Mesenchymal stem cell (in vitro differentiated cells and primary cell): ENCODE measurements at regions not wholly inside any gene's neighbourhood (a gene's known extent, or its start where the extent isn't known, plus 50 kb on each side); places are given as distances from the start of the nearest gene placed in this dataset.

ENCODE experiments used
- DNase-seq: peaks from one replicate; pipeline ENCODE4 v3.0.0-alpha.2; 2013
- H2AFZ ChIP-seq: one replicate; pipeline ENCODE4 v1.6.1; 2013; ENCODE audit warnings: low read depth, mild to moderate bottlenecking, control low read depth, inconsistent platforms, low read length, moderate library complexity
- H2AK5ac ChIP-seq: 2 replicates; pipeline ENCODE4 v1.6.1; 2013; ENCODE audit warnings: low read length, moderate library complexity, mild to moderate bottlenecking, inconsistent platforms; ENCODE audit not compliant: severe bottlenecking
- H2BK120ac ChIP-seq: one replicate; pipeline ENCODE4 v1.6.1; 2013; ENCODE audit warnings: low read depth, mild to moderate bottlenecking, inconsistent platforms, low read length, moderate library complexity
- H2BK12ac ChIP-seq, 2 experiments: one replicate each; pipeline ENCODE4 v1.6.1; 2013; ENCODE audit warnings: inconsistent platforms in 2 of 2, low read length in 2 of 2, mild to moderate bottlenecking in 2 of 2, moderate library complexity in 2 of 2, control low read depth in 1 of 2
- H2BK15ac ChIP-seq: one replicate; pipeline ENCODE4 v1.6.1; 2013; ENCODE audit warnings: mild to moderate bottlenecking, low read depth, inconsistent platforms; ENCODE audit not compliant: poor library complexity, severe bottlenecking
- H2BK5ac ChIP-seq: 2 replicates; pipeline ENCODE4 v1.6.1; 2013; ENCODE audit warnings: low read depth, mild to moderate bottlenecking, low read length, control low read depth, inconsistent platforms; ENCODE audit not compliant: poor library complexity, severe bottlenecking
- H3K14ac ChIP-seq, 2 experiments: one replicate each; pipeline ENCODE4 v1.6.1; 2013; ENCODE audit warnings: inconsistent platforms in 2 of 2, low read length in 2 of 2, control low read depth in 1 of 2, mild to moderate bottlenecking in 1 of 2, moderate library complexity in 1 of 2
- H3K18ac ChIP-seq, 2 experiments: one replicate each; pipeline ENCODE4 v1.6.1; 2013; ENCODE audit warnings: inconsistent platforms in 2 of 2, low read length in 2 of 2, control low read depth in 1 of 2, low read depth in 1 of 2, mild to moderate bottlenecking in 1 of 2
- H3K23ac ChIP-seq, 2 experiments: one replicate each; pipeline ENCODE4 v1.6.1; 2013; ENCODE audit warnings: inconsistent platforms in 2 of 2, low read length in 2 of 2, mild to moderate bottlenecking in 2 of 2, moderate library complexity in 2 of 2, control low read depth in 1 of 2
- H3K27ac ChIP-seq: 2 replicates; pipeline ENCODE4 v1.5.1; 2013; ENCODE audit warnings: mild to moderate bottlenecking, moderate library complexity, low read length, control low read depth, inconsistent platforms; ENCODE audit not compliant: poor library complexity, severe bottlenecking
- H3K27me3 ChIP-seq, 2 experiments: 2 replicates each; pipeline versions ENCODE4 v1.6.1 to v1.7.0; 2013; ENCODE audit warnings: low read length in 2 of 2, mild to moderate bottlenecking in 2 of 2, moderate library complexity in 2 of 2, control low read depth in 1 of 2, inconsistent platforms in 1 of 2; ENCODE audit not compliant: control insufficient read depth in 1 of 2, insufficient read depth in 1 of 2
- H3K36me3 ChIP-seq, 2 experiments: 2 replicates each; pipeline versions ENCODE4 v1.6.1 to v1.7.0; 2013; ENCODE audit warnings: low read length in 2 of 2, control low read depth in 1 of 2, inconsistent platforms in 1 of 2, low read depth in 1 of 2, mild to moderate bottlenecking in 1 of 2; ENCODE audit not compliant: insufficient read depth in 2 of 2, control insufficient read depth in 1 of 2
- H3K4ac ChIP-seq, 2 experiments: one replicate each; pipeline ENCODE4 v1.6.1; 2013; ENCODE audit warnings: inconsistent platforms in 2 of 2, low read length in 2 of 2, mild to moderate bottlenecking in 2 of 2, moderate library complexity in 2 of 2, control low read depth in 1 of 2, low read depth in 1 of 2
- H3K4me1 ChIP-seq: 2 replicates; pipeline ENCODE4 v1.6.1; 2013; ENCODE audit warnings: low read depth, low read length, control low read depth; ENCODE audit not compliant: control insufficient read depth, insufficient read depth
- H3K4me2 ChIP-seq: 2 replicates; pipeline ENCODE4 v1.6.1; 2013; ENCODE audit warnings: low read length, mild to moderate bottlenecking, inconsistent platforms; ENCODE audit not compliant: poor library complexity, severe bottlenecking
- H3K4me3 ChIP-seq, 2 experiments: 2 replicates each; pipeline versions ENCODE4 v1.5.1 to v1.7.0; 2013; ENCODE audit warnings: low read length in 2 of 2, mild to moderate bottlenecking in 2 of 2, control low read depth in 1 of 2, low read depth in 1 of 2; ENCODE audit not compliant: insufficient read depth in 1 of 2
- H3K79me1 ChIP-seq: replicated peaks from 2 replicates; pipeline ENCODE4 v1.6.1; 2013; ENCODE audit warnings: mild to moderate bottlenecking, control low read depth, low read length, inconsistent platforms; ENCODE audit not compliant: poor library complexity, severe bottlenecking
- H3K9ac ChIP-seq: 2 replicates; pipeline ENCODE4 v1.7.0; 2013; ENCODE audit warnings: mild to moderate bottlenecking, low read length, moderate library complexity
- H3K9me3 ChIP-seq: 2 replicates; pipeline ENCODE4 v1.7.0; 2013; ENCODE audit warnings: mild to moderate bottlenecking, low read length; ENCODE audit not compliant: control insufficient read depth
- H4K8ac ChIP-seq: one replicate; pipeline ENCODE4 v1.6.1; 2013; ENCODE audit warnings: inconsistent platforms, mild to moderate bottlenecking, low read length, moderate library complexity
- H4K91ac ChIP-seq: one replicate; pipeline ENCODE4 v1.6.1; 2013; ENCODE audit warnings: mild to moderate bottlenecking, low read length, inconsistent platforms
- WGBS: methylation state at CpG from one replicate; pipeline ENCODE4 v1.1.7; 2013; ENCODE audit warnings: mixed read lengths; 5-methylcytosine and 5-hydroxymethylcytosine counted together

DNA sequence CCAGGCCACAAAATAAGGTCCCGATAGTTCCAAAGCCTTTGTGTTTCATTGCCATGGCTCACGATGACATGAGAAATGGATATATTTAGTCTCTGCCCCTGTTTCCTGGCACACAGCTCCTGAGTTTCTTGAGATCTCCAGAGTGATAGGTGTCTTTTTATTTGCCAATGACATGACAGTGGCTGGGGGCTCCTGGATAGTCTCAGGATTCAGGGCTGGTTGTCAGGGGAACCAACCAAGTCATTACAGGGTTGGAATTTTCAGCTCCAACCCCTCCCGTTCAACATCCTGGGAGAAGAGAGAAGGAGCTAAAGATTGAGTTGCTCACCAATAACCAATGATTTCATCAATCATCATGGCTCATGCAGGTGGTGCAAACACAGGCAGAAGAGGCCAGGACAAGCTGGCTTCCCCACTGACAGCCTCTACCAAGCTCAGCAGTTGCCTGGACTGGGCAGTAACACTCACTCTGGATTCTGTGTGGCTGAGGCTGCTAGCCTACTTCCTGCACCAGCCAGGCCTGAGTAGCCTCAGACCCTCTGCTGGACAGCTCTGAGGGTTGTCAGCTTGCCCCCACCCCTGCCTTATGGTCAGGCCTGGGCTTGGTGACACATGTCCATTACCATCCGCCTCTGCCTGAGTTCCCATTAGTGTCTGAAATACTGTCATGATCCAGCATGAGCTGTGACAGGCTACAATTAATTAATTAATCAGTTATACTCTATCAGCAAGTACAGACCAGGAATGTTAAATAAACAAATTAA, 534.4 kb upstream of the CDH5 start:
- no peaks in the 10 kb centered on the region for H3K9me3 ChIP-seq
- H2BK5ac ChIP-seq, result no peak overlapping the region

DNA sequence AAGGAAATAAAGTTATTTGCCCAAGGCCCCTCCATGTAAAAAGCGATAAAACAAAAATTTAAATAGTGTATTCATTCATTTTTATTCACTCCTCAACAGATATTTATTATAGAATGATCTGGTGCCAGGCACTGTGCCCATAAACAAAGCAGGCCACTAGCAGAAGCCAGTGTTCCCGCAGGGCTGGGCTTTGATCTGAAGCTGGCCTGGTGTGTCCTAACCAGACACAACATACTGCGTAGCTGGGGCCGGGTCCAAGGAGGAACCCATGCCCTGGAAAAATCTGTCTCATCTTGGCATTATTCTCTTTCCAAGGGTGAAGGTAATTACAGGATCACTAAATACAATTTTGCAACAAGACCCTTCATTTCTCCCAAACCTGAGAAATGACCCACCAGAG, 537.4 kb upstream of the CDH5 start:
- H4K91ac ChIP-seq, result no peak overlapping the region
- H2BK12ac ChIP-seq, result no peak overlapping the region
- H3K9ac ChIP-seq, result no peak overlapping the region
- H3K79me1 ChIP-seq, result no peaks in the 10 kb centered on the region
- H2BK5ac ChIP-seq, result no peak overlapping the region
- H2AK5ac ChIP-seq, result no peak overlapping the region
- H3K36me3 ChIP-seq, result no peaks in the 10 kb centered on the region
- H3K23ac ChIP-seq, result no peak overlapping the region
- no peak overlapping the region for H3K4ac ChIP-seq
- no peak overlapping the region for H3K4me3 ChIP-seq
- no peak overlapping the region for H2AFZ ChIP-seq
- no peak overlapping the region for H3K18ac ChIP-seq
- no peak overlapping the region for H3K4me2 ChIP-seq
- no peak overlapping the region for H2BK15ac ChIP-seq
- no peaks in the 10 kb centered on the region for H3K4me1 ChIP-seq
- no peak for DNase-seq
- no peak overlapping the region for H2BK120ac ChIP-seq
- no peaks in the 10 kb centered on the region for H3K9me3 ChIP-seq
- 83% methylated on average over 3 of the region's 4 CpGs for WGBS
- H4K8ac ChIP-seq, result no peak overlapping the region
- H3K14ac ChIP-seq, result no peak overlapping the region
- peaks cover 0 to 4% of the 10 kb centered on the region in 2 experiments for H3K27me3 ChIP-seq
- H3K27ac ChIP-seq, result no peak overlapping the region

More for the DNA sequence above, 534.4 kb upstream of the CDH5 start:
- H3K9ac ChIP-seq, result no peak overlapping the region
- no peaks in the 10 kb centered on the region for H3K79me1 ChIP-seq
- 89% methylated on average over 3 of the region's 4 CpGs for WGBS
- no peaks in the 10 kb centered on the region for H3K36me3 ChIP-seq
- H3K27me3 ChIP-seq, result peaks cover 0 to 4% of the 10 kb centered on the region in 2 experiments
- H2AK5ac ChIP-seq, result no peak overlapping the region
- H3K4me3 ChIP-seq, result peak overlapping the region in 1 of 2 experiments; percentile 8
- no peak overlapping the region for H3K23ac ChIP-seq
- no peak overlapping the region for H2BK15ac ChIP-seq
- H2BK12ac ChIP-seq, result peak overlapping the region in 1 of 2 experiments; percentile 21
- H2AFZ ChIP-seq, result no peak overlapping the region
- peak; percentile 14 for DNase-seq
- H3K4me1 ChIP-seq, result no peaks in the 10 kb centered on the region
- H3K4ac ChIP-seq, result no peak overlapping the region
- H3K27ac ChIP-seq, result no peak overlapping the region
- H4K91ac ChIP-seq, result peak overlapping the region; percentile 14
- no peak overlapping the region for H4K8ac ChIP-seq
- peak overlapping the region in 1 of 2 experiments; percentile 84 for H3K18ac ChIP-seq
- no peak overlapping the region for H2BK120ac ChIP-seq
- H3K4me2 ChIP-seq, result no peak overlapping the region
- H3K14ac ChIP-seq, result peak overlapping the region in 1 of 2 experiments; percentile 79

DNA sequence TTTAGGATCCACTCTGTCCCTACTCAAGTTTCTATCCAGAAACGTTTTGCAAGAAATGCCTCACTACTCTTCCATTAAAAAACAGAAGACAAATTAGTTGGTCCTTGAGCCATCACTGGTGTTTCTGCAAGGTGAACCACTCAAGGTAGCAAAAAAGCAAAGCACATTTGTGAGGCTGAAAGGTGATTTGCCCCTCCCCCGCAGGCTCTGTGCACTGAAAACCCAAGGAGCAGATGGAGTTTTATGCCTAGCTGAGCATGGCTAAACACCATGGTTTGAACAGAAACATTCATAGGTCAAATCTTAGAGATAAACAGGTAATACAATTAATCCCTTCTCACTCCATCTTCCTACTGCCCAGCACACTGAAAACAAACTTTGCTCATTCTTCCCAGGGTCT, 538.2 kb upstream of the CDH5 start:
- Histone ChIP-seq H3K14ac (no peak overlapping the region), H3K9me3 (no peaks in the 10 kb centered on the region), H2AFZ (no peak overlapping the region), H4K8ac (no peak overlapping the region), H3K9ac (no peak overlapping the region), H3K27ac (no peak overlapping the region), H3K4ac (no peak overlapping the region), H2AK5ac (no peak overlapping the region), H4K91ac (no peak overlapping the region), H2BK15ac (no peak overlapping the region), H3K27me3 (peaks cover 0 to 4% of the 10 kb centered on the region in 2 experiments), H2BK5ac (no peak overlapping the region), H3K4me2 (no peak overlapping the region), H3K4me1 (no peaks in the 10 kb centered on the region), H3K23ac (no peak overlapping the region), H3K79me1 (no peaks in the 10 kb centered on the region), H3K4me3 (no peak overlapping the region), H2BK120ac (no peak overlapping the region), H2BK12ac (no peak overlapping the region), H3K18ac (no peak overlapping the region), H3K36me3 (no peaks in the 10 kb centered on the region)
- WGBS, result 90% methylated on average over 2 of the region's 2 CpGs
- DNase-seq, result no peak

- WGBS, result 100% methylated on average over 2 of the region's 2 CpGs
- no peak overlapping the region for H3K4me2 ChIP-seq
Observed at GRCh38 chr16:65827231-65827630, 539.3 kb upstream of the CDH5 start.

More at GRCh38 chr16:65827231-65827630, 539.3 kb upstream of the CDH5 start:
- H3K14ac ChIP-seq, result no peak overlapping the region
- no peaks in the 10 kb centered on the region for H3K36me3 ChIP-seq
- no peak overlapping the region for H3K27ac ChIP-seq
- DNase-seq, result no peak
- H3K4me1 ChIP-seq, result no peaks in the 10 kb centered on the region
- H2AK5ac ChIP-seq, result no peak overlapping the region
- H3K4ac ChIP-seq, result no peak overlapping the region
- no peak overlapping the region for H2BK15ac ChIP-seq
- no peak overlapping the region for H4K8ac ChIP-seq
- no peak overlapping the region for H3K23ac ChIP-seq
- no peak overlapping the region for H2BK5ac ChIP-seq
- peaks cover under 1% of the 10 kb centered on the region for H3K9me3 ChIP-seq
- peaks cover 0 to 4% of the 10 kb centered on the region in 2 experiments for H3K27me3 ChIP-seq
- no peak overlapping the region for H2BK120ac ChIP-seq
- H2BK12ac ChIP-seq, result no peak overlapping the region
- H2AFZ ChIP-seq, result no peak overlapping the region
- no peak overlapping the region for H4K91ac ChIP-seq
- H3K9ac ChIP-seq, result no peak overlapping the region
- H3K18ac ChIP-seq, result no peak overlapping the region
- H3K79me1 ChIP-seq, result no peaks in the 10 kb centered on the region
- H3K4me3 ChIP-seq, result no peak overlapping the region
